Posterior vena cava (tissue), 2 donors: ENCODE measurements at regions not wholly inside any gene's neighbourhood (a gene's known extent, or its start where the extent isn't known, plus 50 kb on each side); places are given as distances from the start of the nearest gene placed in this dataset.
A peak's percentile ranks its signal among the peaks of the same experiment; 100 is the strongest.

Experiments used
- DNase-seq: peaks from one replicate; pipeline ENCODE4 v3.0.0-alpha.2; 2020; ENCODE audit warnings: low spot score
- intact Hi-C, 2 donors: fragments of 100-400 bp; cut with DNase I; formaldehyde crosslinking; loops; one replicate each; pipeline versions ENCODE4 v1.14.1 to v1.14.2; 2022 to 2023
- donor health status: DM: yes; HTN: yes; CAD: no.
- donor health status: DM: yes; HTN: yes; CAD: no.

DNA sequence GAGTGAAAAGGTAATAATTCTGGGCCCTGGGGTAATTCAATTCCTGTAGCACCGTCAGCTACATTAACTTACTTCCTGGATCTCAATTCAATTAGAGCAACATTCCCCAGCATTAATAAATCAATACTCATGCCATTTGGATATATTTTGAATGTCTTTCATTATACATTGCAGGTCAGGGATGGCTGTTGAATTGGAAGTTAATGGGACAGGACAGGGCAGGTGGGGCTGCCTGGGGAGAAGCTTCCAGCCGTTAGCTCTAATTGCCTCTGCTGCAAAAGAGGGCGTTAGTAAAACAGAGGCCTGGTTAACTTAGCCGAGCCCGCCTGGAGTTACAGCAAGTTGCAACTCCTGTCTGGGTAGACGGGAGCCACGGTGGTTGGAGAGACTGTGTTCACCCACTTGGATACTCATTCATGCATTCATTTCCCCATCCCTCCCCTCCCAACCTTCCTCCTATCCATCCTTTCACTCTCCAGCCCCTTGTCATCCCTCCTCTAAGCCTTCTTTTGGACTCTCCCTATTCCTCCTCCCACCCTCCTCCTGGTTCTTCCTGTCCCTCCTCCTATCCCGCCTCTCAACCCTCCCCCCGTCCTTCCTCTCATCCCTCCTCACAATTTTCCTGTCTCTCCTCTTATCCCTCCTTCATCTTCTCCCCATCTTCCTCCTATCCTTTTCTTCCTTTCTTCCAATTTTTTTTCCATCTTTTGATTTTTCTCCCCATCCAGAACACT is 137.6 kb upstream of the RUNX3 start:
- intact Hi-C loops: no loop called here

GRCh38 chr1:25066731-25067517 is 136.8 kb upstream of the RUNX3 start:
- intact Hi-C loops: no loop called here
- peak; percentile 57 for DNase-seq

More for the DNA sequence above, 137.6 kb upstream of the RUNX3 start:
- DNase-seq: peak; percentile 41

DNA sequence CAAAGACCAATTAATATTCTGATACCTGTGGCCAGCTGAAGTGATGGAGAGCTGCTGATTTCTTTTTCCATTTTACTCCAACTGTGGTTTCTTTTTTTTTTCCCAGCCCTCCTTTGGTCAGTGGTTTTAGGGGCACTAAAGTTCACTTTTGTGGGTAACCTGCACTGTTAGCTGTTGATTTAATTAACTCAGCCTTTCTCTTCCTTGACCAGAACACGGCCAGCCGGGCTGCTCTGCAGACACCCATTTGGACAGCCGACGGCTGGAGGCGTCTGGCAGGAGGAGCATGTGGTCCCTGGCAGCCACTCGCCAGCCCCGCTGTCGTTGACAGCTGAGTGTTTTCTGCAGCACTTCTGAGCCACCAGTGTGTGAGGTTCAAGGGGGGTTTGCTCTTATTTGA is 136.2 kb upstream of the RUNX3 start:
- intact Hi-C loops: no loop called here
- DNase-seq: peak; percentile 54

- intact Hi-C loops: no loop called here
- DNase-seq: peak; percentile 80
Observed at GRCh38 chr1:25065795-25066238, 135.7 kb upstream of the RUNX3 start.

DNA sequence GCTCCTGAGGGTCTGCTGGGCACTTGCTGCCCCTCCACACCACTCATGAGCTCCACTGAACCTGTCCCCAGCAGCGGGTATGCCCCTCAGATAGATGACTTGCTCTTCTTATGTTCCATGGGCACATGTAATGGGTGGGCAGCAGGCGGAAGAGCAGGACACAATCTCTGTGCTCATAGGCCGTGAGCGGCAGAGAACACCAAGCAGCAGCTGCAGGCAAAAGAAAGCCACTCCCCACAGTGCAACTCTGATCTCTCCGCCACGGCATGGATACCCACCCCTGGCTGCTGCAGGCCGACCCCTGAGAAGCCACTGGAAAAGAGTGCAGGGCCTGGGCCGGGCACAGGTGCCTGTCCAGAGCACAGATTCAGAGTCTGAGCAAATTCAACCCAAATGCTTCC is 135.2 kb upstream of the RUNX3 start:
- intact Hi-C loops: no loop called here
- DNase-seq: peak; percentile 55

- peak; percentile 56 for DNase-seq
- intact Hi-C loops: no loop called here
Observed at GRCh38 chr1:25064465-25065240, 134.6 kb upstream of the RUNX3 start.

- intact Hi-C loops: no loop called here
- peak; percentile 5 for DNase-seq
Observed at GRCh38 chr1:25063591-25064416, 133.7 kb upstream of the RUNX3 start.

DNA sequence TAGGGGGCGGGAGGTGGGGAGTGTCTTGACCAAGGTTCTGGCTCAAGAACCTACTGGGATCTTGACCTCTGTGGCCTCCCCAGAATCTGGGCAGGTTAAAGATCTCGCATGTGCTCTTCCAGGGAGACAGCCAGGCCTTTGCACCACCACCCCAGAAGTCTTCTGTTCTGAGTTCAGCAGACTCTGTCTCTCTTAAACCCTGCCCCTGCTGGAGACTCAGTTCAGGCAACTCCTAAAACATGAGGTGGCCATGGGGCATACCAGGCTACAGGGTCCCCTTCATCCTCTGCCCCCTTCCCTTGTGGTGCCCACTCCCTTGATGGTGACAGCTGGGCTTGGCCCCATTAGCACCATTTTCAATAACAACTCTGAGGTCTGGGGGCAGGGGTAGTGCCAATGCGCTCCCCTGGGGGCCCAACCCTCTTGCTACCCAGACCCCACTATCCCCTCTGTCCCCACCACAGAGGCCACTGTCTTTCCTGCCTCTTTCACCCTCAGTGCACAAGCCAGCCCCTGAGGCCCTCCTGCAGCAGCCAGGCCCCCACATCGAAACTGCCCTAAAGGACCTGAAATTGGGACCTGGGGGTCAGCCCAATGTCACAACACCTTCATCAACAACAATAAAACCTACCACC is 132.7 kb upstream of the RUNX3 start:
- peak; percentile 62 for DNase-seq
- intact Hi-C loops: no loop called here

DNA sequence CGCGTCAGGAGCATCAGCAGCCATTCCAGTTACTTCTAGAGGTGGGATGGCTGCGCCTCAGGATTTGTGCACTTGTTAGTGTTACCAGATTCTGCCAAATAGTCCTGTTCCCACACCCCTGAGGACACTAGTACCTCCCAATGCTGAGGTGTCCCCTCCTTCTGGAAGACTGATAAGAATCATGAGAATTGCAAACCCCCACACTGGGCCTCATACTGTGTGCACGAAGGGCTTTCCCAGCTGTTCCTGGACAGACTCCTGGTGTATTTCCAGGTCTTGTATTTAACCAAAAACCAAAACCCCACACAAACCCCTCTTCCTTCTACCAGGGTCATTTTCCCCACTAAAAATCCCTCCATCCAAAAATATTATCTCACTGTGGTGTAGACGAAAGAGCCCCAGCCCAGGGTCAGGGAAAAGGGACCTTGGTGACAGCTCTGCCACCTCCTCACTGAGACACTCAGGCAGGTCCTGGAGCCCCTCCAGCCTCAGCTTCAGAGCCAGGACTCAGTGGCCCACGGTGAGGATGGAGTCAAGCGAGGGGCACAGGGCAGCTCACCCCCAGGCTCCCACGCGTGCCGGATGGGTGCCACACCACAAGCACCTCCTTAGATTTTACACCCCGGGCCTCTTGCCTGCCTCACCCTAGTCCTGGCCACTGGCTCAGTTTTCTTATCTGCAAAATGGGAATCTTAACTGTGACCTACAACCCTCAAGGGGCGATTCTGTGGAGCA is 131.4 kb upstream of the RUNX3 start:
- intact Hi-C loops: no loop called here
- peak; percentile 51 for DNase-seq

- DNase-seq: peak; percentile 35
Observed at GRCh38 chr1:25057188-25057587, 127.1 kb upstream of the RUNX3 start.

DNA sequence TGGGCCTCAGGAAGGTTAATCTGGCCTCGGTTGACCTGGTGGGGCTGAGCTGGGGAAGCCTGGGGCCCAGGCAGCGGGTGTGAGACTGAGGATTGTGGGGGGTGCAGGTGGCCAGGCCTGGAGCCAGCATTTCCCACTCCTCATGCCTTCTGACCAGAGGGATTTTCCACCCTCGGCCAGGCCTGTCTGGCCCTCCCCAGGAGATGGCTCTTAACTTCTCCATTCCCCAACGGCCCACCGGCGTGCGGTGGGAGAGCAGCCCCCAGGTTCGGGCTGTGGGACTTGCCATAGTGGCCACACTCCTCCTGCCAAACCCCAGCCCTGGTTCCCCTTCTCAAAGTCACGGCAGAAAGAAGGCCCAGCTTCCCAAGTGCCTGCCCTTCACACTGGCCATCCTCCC is 126.5 kb upstream of the RUNX3 start:
- DNase-seq: peak; percentile 66
- intact Hi-C loops: loop anchor here in 1 of 2 donors (10.0 kb wide), 1 partner anchor 1082 kb away; no protein-coding TSS in a partner anchor

More at GRCh38 chr1:25057188-25057587, 127.1 kb upstream of the RUNX3 start:
- intact Hi-C loops: loop anchor here in 1 of 2 donors (10.0 kb wide), 1 partner anchor 1082 kb away; no protein-coding TSS in a partner anchor

DNA sequence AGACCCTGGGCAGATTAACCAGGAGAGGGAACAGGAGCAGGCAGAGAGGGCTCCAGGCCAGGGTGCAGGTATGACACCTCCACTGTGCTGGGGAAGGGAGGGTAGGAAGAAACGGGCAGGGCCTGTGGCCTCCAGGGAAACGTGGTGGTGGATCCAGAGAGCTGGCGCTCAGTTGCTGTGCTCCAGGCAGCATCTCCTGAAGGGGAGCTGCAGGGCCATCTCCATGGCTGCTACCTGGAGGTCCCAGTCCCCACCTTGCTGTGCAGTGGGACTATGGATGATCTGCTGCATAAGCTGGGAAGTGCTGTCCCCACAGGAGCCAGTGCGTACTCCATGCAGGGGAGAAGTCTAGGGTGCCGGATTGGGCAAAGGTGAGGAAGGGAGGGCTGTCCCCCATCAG is 125.9 kb upstream of the RUNX3 start:
- DNase-seq: peak; percentile 49

DNA sequence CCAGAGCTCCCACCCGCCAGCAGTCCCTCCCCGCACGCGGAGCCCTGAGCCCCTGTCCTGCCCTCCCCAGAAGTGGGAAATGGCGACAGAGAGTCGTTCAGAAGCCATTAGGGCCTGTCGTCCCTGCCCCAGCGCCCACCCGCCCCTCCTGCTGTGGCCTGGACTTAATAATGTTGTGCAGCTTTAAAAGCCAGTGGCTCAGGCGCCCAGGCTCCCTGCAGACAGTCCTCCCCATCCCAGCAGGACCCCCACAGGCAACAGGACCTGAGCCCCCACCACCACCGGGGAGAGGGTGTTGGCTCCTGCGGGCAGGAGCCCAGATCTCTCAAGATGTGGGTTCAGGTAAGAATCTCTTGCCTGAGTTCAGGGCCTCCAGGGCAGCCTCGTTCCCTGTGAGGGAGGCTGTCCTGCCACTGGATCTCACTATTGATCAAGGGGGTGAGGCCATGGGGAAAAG is 125.3 kb upstream of the RUNX3 start:
- intact Hi-C loops: loop anchor here in 1 of 2 donors (10.0 kb wide), 1 partner anchor 1081 kb away; no protein-coding TSS in a partner anchor
- peak; percentile 68 for DNase-seq

More for the DNA sequence above, 125.9 kb upstream of the RUNX3 start:
- intact Hi-C loops: loop anchor here in 1 of 2 donors (10.0 kb wide), 1 partner anchor 1081 kb away; no protein-coding TSS in a partner anchor

DNA sequence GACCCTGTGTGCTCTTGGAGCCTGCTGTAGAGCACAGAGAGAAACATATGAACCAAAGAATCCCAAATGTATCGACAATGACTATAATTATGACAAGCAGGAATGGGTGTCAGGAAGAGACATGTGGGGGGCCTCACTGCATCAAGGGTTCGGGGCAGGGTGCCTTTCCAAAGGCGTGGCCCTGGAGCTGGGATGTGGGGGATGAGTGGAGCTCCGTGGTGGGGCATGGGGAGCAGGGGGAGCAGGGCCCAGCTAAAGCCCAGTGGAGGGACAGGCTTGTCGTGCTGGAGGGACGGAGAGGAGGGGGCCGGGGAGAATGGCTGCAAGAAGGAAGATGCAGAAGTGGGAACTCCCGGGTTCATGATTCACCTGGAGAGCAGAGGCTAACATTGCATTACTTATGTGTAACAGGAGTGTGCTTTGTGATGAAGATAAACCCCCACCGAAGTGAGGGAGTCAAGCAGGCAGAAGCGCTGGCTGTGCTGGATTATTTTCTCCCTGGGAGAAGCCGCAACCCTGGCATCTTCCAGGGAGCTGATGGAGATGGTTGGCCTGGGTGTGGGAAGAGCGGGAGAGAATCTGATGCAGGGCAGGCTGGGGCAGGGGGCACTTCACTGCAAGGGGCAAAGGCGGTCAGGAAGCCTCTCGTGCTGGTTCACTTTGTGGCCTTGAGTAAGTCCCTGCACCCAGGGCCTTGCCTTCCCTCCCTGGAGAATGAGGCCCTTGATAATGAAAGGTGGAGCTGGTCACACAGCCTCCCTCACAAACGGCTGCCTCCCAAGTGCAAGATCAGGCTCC is 124.6 kb upstream of the RUNX3 start:
- peak; percentile 26 for DNase-seq
- intact Hi-C loops: loop anchor here in 1 of 2 donors (10.0 kb wide), 1 partner anchor 1080 kb away; no protein-coding TSS in a partner anchor

GRCh38 chr1:25053576-25054250 is 123.6 kb upstream of the RUNX3 start:
- intact Hi-C loops: loop anchor here in 1 of 2 donors (10.0 kb wide), 1 partner anchor 1079 kb away; no protein-coding TSS in a partner anchor
- peak; percentile 71 for DNase-seq

DNA sequence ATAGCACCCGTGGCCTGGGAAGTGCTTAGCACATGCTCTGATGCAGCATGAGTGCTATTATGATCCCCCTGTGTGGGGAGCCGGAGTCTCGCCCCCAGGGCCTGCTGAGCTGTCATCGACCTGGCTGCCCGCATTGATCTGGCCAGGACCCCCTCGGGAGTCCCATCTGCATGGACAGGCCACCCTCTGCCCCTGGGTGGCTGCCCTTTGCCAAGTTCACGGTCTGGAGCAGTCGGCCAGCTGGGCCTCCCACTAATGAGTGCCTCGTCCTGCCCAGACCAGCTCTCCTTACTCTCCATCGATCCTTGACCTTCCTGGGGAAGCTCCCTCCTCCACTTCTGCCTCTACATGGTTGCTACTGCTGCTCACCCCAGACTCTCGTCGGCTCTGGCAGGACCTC is 121.8 kb upstream of the RUNX3 start:
- no peak for DNase-seq
- intact Hi-C loops: loop anchor here in 1 of 2 donors (10.0 kb wide), 1 partner anchor 1077 kb away; no protein-coding TSS in a partner anchor
